Muscle layer of colon (tissue), 2 donors: ENCODE measurements at regions not wholly inside any gene's neighbourhood (a gene's known extent, or its start where the extent isn't known, plus 50 kb on each side); places are given as distances from the start of the nearest gene placed in this dataset.
"Not testable (repeated sequence)": the region's sequence is repeated elsewhere in the genome, so short reads cannot be mapped to it uniquely, and the experiment has no call there.

ENCODE experiments used
- H3K27ac ChIP-seq: one replicate; pipeline ENCODE4 v1.7.0; 2013; ENCODE audit warnings: low read depth, mild to moderate bottlenecking, low read length, moderate library complexity
- H3K27me3 ChIP-seq, 2 donors: one replicate each; pipeline ENCODE4 v1.7.0; 2013; ENCODE audit warnings: low read length in 2 of 2, mild to moderate bottlenecking in 2 of 2; ENCODE audit not compliant: insufficient read depth in 2 of 2, control insufficient read depth in 1 of 2
- H3K36me3 ChIP-seq: one replicate; pipeline ENCODE4 v1.7.0; 2013; ENCODE audit warnings: mild to moderate bottlenecking, low read length; ENCODE audit not compliant: insufficient read depth
- H3K4me1 ChIP-seq: one replicate; pipeline ENCODE4 v1.7.0; 2013; ENCODE audit warnings: mild to moderate bottlenecking, low read length; ENCODE audit not compliant: insufficient read depth
- H3K4me3 ChIP-seq, 2 donors: one replicate each; pipeline ENCODE4 v1.7.0; 2013; ENCODE audit warnings: low read length in 2 of 2, low read depth in 1 of 2, mild to moderate bottlenecking in 1 of 2, moderate library complexity in 1 of 2
- H3K9ac ChIP-seq: one replicate; pipeline ENCODE4 v1.7.0; 2013; ENCODE audit warnings: low read length
- H3K9me3 ChIP-seq: one replicate; pipeline ENCODE4 v1.7.0; 2013; ENCODE audit warnings: mild to moderate bottlenecking, low read length
- donor health status: abdominal sarcoma.
- donor health status: Adenocarcinoma of cecum.

GRCh38 chr15:99467853-99468464, 97.8 kb upstream of the MEF2A start:
- Histone ChIP-seq H3K9me3 (no peaks in the 10 kb centered on the region), H3K27me3 (no peaks in the 10 kb centered on the region), H3K27ac (no peak overlapping the region)

GRCh38 chr15:99470204-99470603, 95.6 kb upstream of the MEF2A start:
- not testable (repeated sequence) for H3K9me3 ChIP-seq, H3K4me1 ChIP-seq, H3K4me3 ChIP-seq, H3K27ac ChIP-seq, H3K27me3 ChIP-seq, H3K36me3 ChIP-seq, H3K9ac ChIP-seq

More at GRCh38 chr15:99467853-99468464, 97.8 kb upstream of the MEF2A start:
- no peak overlapping the region for H3K9ac ChIP-seq
- no peaks in the 10 kb centered on the region for H3K36me3 ChIP-seq
- no peaks in the 10 kb centered on the region for H3K4me1 ChIP-seq
- no peak overlapping the region for H3K4me3 ChIP-seq

GRCh38 chr15:99472416-99473145, 93.2 kb upstream of the MEF2A start:
- H3K9ac ChIP-seq = no peak overlapping the region

GRCh38 chr15:99473981-99474906, 91.5 kb upstream of the MEF2A start:
- H3K4me3 ChIP-seq = no peak overlapping the region

More at GRCh38 chr15:99472416-99473145, 93.2 kb upstream of the MEF2A start:
- H3K9me3 ChIP-seq = no peaks in the 10 kb centered on the region
- H3K36me3 ChIP-seq = no peaks in the 10 kb centered on the region
- H3K27ac ChIP-seq = no peak overlapping the region
- no peak overlapping the region for H3K4me3 ChIP-seq
- peaks cover 13% of the 10 kb centered on the region for H3K4me1 ChIP-seq
- H3K27me3 ChIP-seq = no peaks in the 10 kb centered on the region

GRCh38 chr15:99474909-99475753, 90.7 kb upstream of the MEF2A start:
- H3K9me3 ChIP-seq = no peaks in the 10 kb centered on the region
- H3K27ac ChIP-seq = no peak overlapping the region
- H3K4me3 ChIP-seq = no peak overlapping the region
- no peaks in the 10 kb centered on the region for H3K36me3 ChIP-seq
- no peaks in the 10 kb centered on the region for H3K27me3 ChIP-seq
- no peak overlapping the region for H3K9ac ChIP-seq
- peaks cover 13% of the 10 kb centered on the region for H3K4me1 ChIP-seq

More at GRCh38 chr15:99473981-99474906, 91.5 kb upstream of the MEF2A start:
- Histone ChIP-seq H3K27me3 (no peaks in the 10 kb centered on the region), H3K27ac (no peak overlapping the region), H3K9me3 (no peaks in the 10 kb centered on the region), H3K36me3 (no peaks in the 10 kb centered on the region), H3K4me1 (peaks cover 13% of the 10 kb centered on the region), H3K9ac (no peak overlapping the region)

- Histone ChIP-seq H3K9ac (no peak overlapping the region), H3K4me3 (no peak overlapping the region), H3K27ac (peak overlapping the region; percentile 51), H3K27me3 (no peaks in the 10 kb centered on the region), H3K9me3 (no peaks in the 10 kb centered on the region), H3K36me3 (no peaks in the 10 kb centered on the region), H3K4me1 (peaks cover 13% of the 10 kb centered on the region)
Observed at GRCh38 chr15:99475754-99476412, 89.9 kb upstream of the MEF2A start.

- peak overlapping the region; percentile 54 for H3K27ac ChIP-seq
- no peak overlapping the region for H3K4me3 ChIP-seq
- no peak overlapping the region for H3K9ac ChIP-seq
- H3K4me1 ChIP-seq = peaks cover 13% of the 10 kb centered on the region
- H3K27me3 ChIP-seq = no peaks in the 10 kb centered on the region
- no peaks in the 10 kb centered on the region for H3K36me3 ChIP-seq
- H3K9me3 ChIP-seq = no peaks in the 10 kb centered on the region
Observed at GRCh38 chr15:99476413-99477222, 89.2 kb upstream of the MEF2A start.

- no peak overlapping the region for H3K27ac ChIP-seq
- no peaks in the 10 kb centered on the region for H3K36me3 ChIP-seq
- H3K4me1 ChIP-seq = peaks cover 13% of the 10 kb centered on the region
- H3K4me3 ChIP-seq = no peak overlapping the region
- no peak overlapping the region for H3K9ac ChIP-seq
- no peaks in the 10 kb centered on the region for H3K27me3 ChIP-seq
- no peaks in the 10 kb centered on the region for H3K9me3 ChIP-seq
Observed at GRCh38 chr15:99477791-99478471, 87.9 kb upstream of the MEF2A start.

GRCh38 chr15:99478977-99479376, 86.8 kb upstream of the MEF2A start:
- Histone ChIP-seq H3K4me3 (no peak overlapping the region), H3K36me3 (no peaks in the 10 kb centered on the region), H3K27ac (no peak overlapping the region), H3K27me3 (no peaks in the 10 kb centered on the region), H3K9ac (no peak overlapping the region), H3K9me3 (no peaks in the 10 kb centered on the region), H3K4me1 (peaks cover 13% of the 10 kb centered on the region)
